H9 (cell line): ENCODE measurements at regions not wholly inside any gene's neighbourhood (a gene's known extent, or its start where the extent isn't known, plus 50 kb on each side); places are given as distances from the start of the nearest gene placed in this dataset.

ENCODE experiments used
- DNase-seq: peaks from one replicate; pipeline ENCODE4 v3.0.0-alpha.2; 2017
- H2AFZ ChIP-seq: one replicate; pipeline ENCODE4 v1.6.1; 2013; ENCODE audit warnings: mild to moderate bottlenecking, low read length, control low read depth, moderate library complexity
- H2AK5ac ChIP-seq: 2 replicates; pipeline ENCODE4 v1.6.1; 2013; ENCODE audit warnings: low read length, control low read depth, mixed read lengths; ENCODE audit not compliant: insufficient read length
- H2BK120ac ChIP-seq: one replicate; pipeline ENCODE4 v1.6.1; 2013; ENCODE audit warnings: low read depth, mild to moderate bottlenecking, low read length, control low read depth, inconsistent platforms; ENCODE audit not compliant: poor library complexity, severe bottlenecking
- H2BK12ac ChIP-seq: 2 replicates; pipeline ENCODE4 v1.6.1; 2013; ENCODE audit warnings: low read length, control low read depth, mixed read lengths, low read depth; ENCODE audit not compliant: insufficient read length
- H2BK15ac ChIP-seq: 2 replicates; pipeline ENCODE4 v1.6.1; 2013; ENCODE audit warnings: low read depth, low read length, control low read depth
- H2BK20ac ChIP-seq: one replicate; pipeline ENCODE4 v1.6.1; 2013; ENCODE audit warnings: low read depth, mild to moderate bottlenecking, low read length, control low read depth, inconsistent platforms; ENCODE audit not compliant: poor library complexity, severe bottlenecking
- H2BK5ac ChIP-seq: 2 replicates; pipeline ENCODE4 v1.6.1; 2013; ENCODE audit warnings: low read length, control low read depth, mixed read lengths; ENCODE audit not compliant: insufficient read length
- H3K14ac ChIP-seq: 2 replicates; pipeline ENCODE4 v1.6.1; 2013; ENCODE audit warnings: low read length, control low read depth; ENCODE audit not compliant: insufficient read depth
- H3K18ac ChIP-seq: 2 replicates; pipeline ENCODE4 v1.6.1; 2013; ENCODE audit warnings: low read depth, mild to moderate bottlenecking, mixed read lengths, low read length, control low read depth; ENCODE audit not compliant: insufficient read length
- H3K23ac ChIP-seq: 2 replicates; pipeline ENCODE4 v1.6.1; 2013; ENCODE audit warnings: low read length, control low read depth, mixed read lengths, low read depth; ENCODE audit not compliant: insufficient read length
- H3K23me2 ChIP-seq: 2 replicates; pipeline ENCODE4 v1.6.1; 2013; ENCODE audit warnings: low read depth, mild to moderate bottlenecking, mixed read lengths, low read length, control low read depth; ENCODE audit not compliant: insufficient read length, poor library complexity, severe bottlenecking
- H3K27ac ChIP-seq: 2 replicates; pipeline ENCODE4 v1.5.1; 2013; ENCODE audit warnings: low read length, control low read depth, mixed read lengths, low read depth; ENCODE audit not compliant: insufficient read length
- H3K27me3 ChIP-seq: 2 replicates; pipeline ENCODE4 v1.6.1; 2013; ENCODE audit warnings: low read length, control low read depth, inconsistent platforms; ENCODE audit not compliant: insufficient read depth
- H3K4ac ChIP-seq: 2 replicates; pipeline ENCODE4 v1.6.1; 2013; ENCODE audit warnings: low read depth, mild to moderate bottlenecking, control low read depth, inconsistent platforms, low read length, moderate library complexity
- H3K4me1 ChIP-seq: 2 replicates; pipeline ENCODE4 v1.6.1; 2013; ENCODE audit warnings: low read length, control low read depth, inconsistent platforms; ENCODE audit not compliant: insufficient read depth
- H3K4me2 ChIP-seq: 2 replicates; pipeline ENCODE4 v1.6.1; 2013; ENCODE audit warnings: low read length, control low read depth, mixed read lengths; ENCODE audit not compliant: insufficient read length, insufficient read depth
- H3K56ac ChIP-seq: 2 replicates; pipeline ENCODE4 v1.6.1; 2013; ENCODE audit warnings: low read depth, mild to moderate bottlenecking, mixed read lengths, low read length, control low read depth; ENCODE audit not compliant: insufficient read length
- H3K79me1 ChIP-seq: 2 replicates; pipeline ENCODE4 v1.6.1; 2013; ENCODE audit warnings: low read depth, mild to moderate bottlenecking, moderate library complexity, low read length, control low read depth, inconsistent platforms; ENCODE audit not compliant: insufficient read depth, poor library complexity, severe bottlenecking
- H3K79me2 ChIP-seq: 2 replicates; pipeline ENCODE4 v1.6.1; 2013; ENCODE audit warnings: low read length, control low read depth, inconsistent platforms; ENCODE audit not compliant: insufficient read depth
- H3K9ac ChIP-seq: 2 replicates; pipeline ENCODE4 v1.6.1; 2013; ENCODE audit warnings: low read length, control low read depth, mixed read lengths; ENCODE audit not compliant: insufficient read length; ENCODE audit errors: extremely low read depth
- H3K9me3 ChIP-seq: one replicate; pipeline ENCODE4 v1.6.1; 2013; ENCODE audit warnings: low read depth, low read length, inconsistent platforms; ENCODE audit not compliant: control insufficient read depth
- H3T11ph ChIP-seq: one replicate; pipeline ENCODE4 v1.6.1; 2013; ENCODE audit warnings: mild to moderate bottlenecking, low read length, control low read depth, inconsistent platforms
- H4K20me1 ChIP-seq: one replicate; pipeline ENCODE4 v1.6.1; 2013; ENCODE audit not compliant: control insufficient read depth, insufficient read length, insufficient read depth
- H4K5ac ChIP-seq: 2 replicates; pipeline ENCODE4 v1.6.1; 2013; ENCODE audit warnings: low read depth, mild to moderate bottlenecking, mixed read lengths, low read length, control low read depth; ENCODE audit not compliant: insufficient read length
- H4K8ac ChIP-seq: replicated peaks from 2 replicates; pipeline ENCODE4 v1.6.1; 2013; ENCODE audit warnings: low read length, control low read depth, mixed read lengths, low read depth; ENCODE audit not compliant: insufficient read length
- H4K91ac ChIP-seq: 2 replicates; pipeline ENCODE4 v1.6.1; 2013; ENCODE audit warnings: low read depth, mild to moderate bottlenecking, moderate library complexity, mixed read lengths, low read length, control low read depth; ENCODE audit not compliant: insufficient read length
- H3K27ac Mint-ChIP-seq, 3 experiments: 2 replicates in 2 of 3; 3 replicates in 1 of 3; pipeline ENCODE4 v1.8.0; 2020 to 2021; ENCODE audit warnings: mixed read lengths in 3 of 3, mild to moderate bottlenecking in 1 of 3, moderate library complexity in 1 of 3
- H3K27me3 Mint-ChIP-seq: 2 replicates; pipeline ENCODE4 v1.8.0; 2021; ENCODE audit warnings: low read depth, mild to moderate bottlenecking, moderate library complexity, mixed read lengths
- H3K36me3 Mint-ChIP-seq, 3 experiments: 2 replicates in 2 of 3; 3 replicates in 1 of 3; pipeline ENCODE4 v1.8.0; 2020 to 2021; ENCODE audit warnings: low read depth in 3 of 3, mixed read lengths in 3 of 3; ENCODE audit not compliant: insufficient read depth in 1 of 3
- H3K4me1 Mint-ChIP-seq, 2 experiments: 2 replicates each; pipeline ENCODE4 v1.8.0; 2020; ENCODE audit warnings: mixed read lengths in 2 of 2
- H3K4me3 Mint-ChIP-seq, 2 experiments: 2 replicates in 1 of 2; 3 replicates in 1 of 2; pipeline ENCODE4 v1.8.0; 2020 to 2021; ENCODE audit warnings: mild to moderate bottlenecking in 2 of 2, mixed read lengths in 2 of 2, moderate library complexity in 1 of 2
- H3K9me3 Mint-ChIP-seq, 2 experiments: 2 replicates in 1 of 2; 3 replicates in 1 of 2; pipeline ENCODE4 v1.8.0; 2020; ENCODE audit warnings: mild to moderate bottlenecking in 2 of 2, mixed read lengths in 2 of 2, moderate library complexity in 1 of 2
- WGBS: extraction: QIAGEN DNeasy Blood & Tissue Kit; methylation state at CpG from one replicate; pipeline ENCODE4 v1.1.7; 2013; ENCODE audit warnings: missing lambda C conversion rate, low lambda C conversion rate, mixed read lengths; ENCODE audit not compliant: insufficient read length; ENCODE audit errors: extremely low coverage; 5-methylcytosine and 5-hydroxymethylcytosine counted together
- TF ChIP-seq, protein P1 (sequence below): fragments of 200-600 bp; sonication (generic); conservative IDR thresholded peaks from 3 replicates; pipeline ENCODE4 v1.8.0; 2021; ENCODE audit warnings: antibody characterized with exemption, mild to moderate bottlenecking

- Histone ChIP-seq H2BK5ac (no peak overlapping the region), H3K14ac (no peak overlapping the region), H3K4ac (no peak overlapping the region), H4K20me1 (no peaks in the 10 kb centered on the region), H4K5ac (no peak overlapping the region), H3K27me3 (no peaks in the 10 kb centered on the region), H3K56ac (no peak overlapping the region), H3K18ac (no peak overlapping the region), H3T11ph (no peak overlapping the region), H2AK5ac (no peak overlapping the region), H3K9me3 (no peaks in the 10 kb centered on the region), H4K91ac (no peak overlapping the region), H2BK20ac (no peak overlapping the region), H3K27ac (no peak overlapping the region), H2AFZ (no peak overlapping the region), H3K4me1 (no peaks in the 10 kb centered on the region), H4K8ac (no peak overlapping the region), H3K23ac (no peak overlapping the region), H3K23me2 (no peaks in the 10 kb centered on the region), H3K79me2 (no peaks in the 10 kb centered on the region), H3K4me2 (no peak overlapping the region), H2BK12ac (no peak overlapping the region), H2BK120ac (no peak overlapping the region), H3K79me1 (no peaks in the 10 kb centered on the region), H3K9ac (no peak overlapping the region), H2BK15ac (no peak overlapping the region)
- no peak overlapping the region for H3K27ac Mint-ChIP-seq
- no peaks in the 10 kb centered on the region; a peak in 1 of 7 replicates for H3K36me3 Mint-ChIP-seq
- TF ChIP-seq, protein P1, sequence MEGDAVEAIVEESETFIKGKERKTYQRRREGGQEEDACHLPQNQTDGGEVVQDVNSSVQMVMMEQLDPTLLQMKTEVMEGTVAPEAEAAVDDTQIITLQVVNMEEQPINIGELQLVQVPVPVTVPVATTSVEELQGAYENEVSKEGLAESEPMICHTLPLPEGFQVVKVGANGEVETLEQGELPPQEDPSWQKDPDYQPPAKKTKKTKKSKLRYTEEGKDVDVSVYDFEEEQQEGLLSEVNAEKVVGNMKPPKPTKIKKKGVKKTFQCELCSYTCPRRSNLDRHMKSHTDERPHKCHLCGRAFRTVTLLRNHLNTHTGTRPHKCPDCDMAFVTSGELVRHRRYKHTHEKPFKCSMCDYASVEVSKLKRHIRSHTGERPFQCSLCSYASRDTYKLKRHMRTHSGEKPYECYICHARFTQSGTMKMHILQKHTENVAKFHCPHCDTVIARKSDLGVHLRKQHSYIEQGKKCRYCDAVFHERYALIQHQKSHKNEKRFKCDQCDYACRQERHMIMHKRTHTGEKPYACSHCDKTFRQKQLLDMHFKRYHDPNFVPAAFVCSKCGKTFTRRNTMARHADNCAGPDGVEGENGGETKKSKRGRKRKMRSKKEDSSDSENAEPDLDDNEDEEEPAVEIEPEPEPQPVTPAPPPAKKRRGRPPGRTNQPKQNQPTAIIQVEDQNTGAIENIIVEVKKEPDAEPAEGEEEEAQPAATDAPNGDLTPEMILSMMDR = no peak
- no peak for DNase-seq
- peaks cover 2% of the 10 kb centered on the region; the same call in 1 of the 2 replicates for H3K27me3 Mint-ChIP-seq
- no CpG with 5 or more reads among the region's 2 CpGs for WGBS
- H3K4me3 Mint-ChIP-seq = no peak overlapping the region
- no peaks in the 10 kb centered on the region for H3K9me3 Mint-ChIP-seq
- H3K4me1 Mint-ChIP-seq = no peaks in the 10 kb centered on the region
These were observed 83.5 kb upstream of the FNDC3A start for GRCh38 chr13:48892053-48892687.
